Tibial nerve (tissue), 4 donors: ENCODE measurements at regions not wholly inside any gene's neighbourhood (a gene's known extent, or its start where the extent isn't known, plus 50 kb on each side); places are given as distances from the start of the nearest gene placed in this dataset.

Experiments used
- DNase-seq, 2 donors: peaks; one replicate each; pipeline ENCODE4 v3.0.0-alpha.2; 2019; ENCODE audit warnings: low spot score in 2 of 2
- H3K27ac ChIP-seq, 4 donors: fragments of 200-600 bp; sonication (generic) in 3 of 4; one replicate each; pipeline ENCODE4 v1.5.1; 2017 to 2019; ENCODE audit warnings: mild to moderate bottlenecking in 1 of 4
- H3K27me3 ChIP-seq, 2 donors: fragments of 200-600 bp; sonication (generic) in 1 of 2; one replicate each; pipeline versions ENCODE4 v1.5.1 to v1.6.0; 2017 to 2019
- H3K36me3 ChIP-seq, 3 donors: fragments of 200-600 bp; sonication (generic); one replicate each; pipeline ENCODE4 v1.5.1; 2018 to 2019
- H3K4me1 ChIP-seq, 4 donors: fragments of 200-600 bp; sonication (generic) in 3 of 4; one replicate each; pipeline ENCODE4 v1.5.1; 2017 to 2019
- H3K4me3 ChIP-seq, 4 donors: fragments of 200-600 bp; sonication (generic) in 3 of 4; one replicate each; pipeline ENCODE4 v1.5.1; 2017 to 2019; ENCODE audit warnings: mild to moderate bottlenecking in 1 of 4, moderate library complexity in 1 of 4
- H3K9me3 ChIP-seq, 4 donors: fragments of 200-600 bp; sonication (generic) in 3 of 4; one replicate each; pipeline ENCODE4 v1.5.1; 2017 to 2019
- EP300 ChIP-seq, 2 donors: sonication (generic); formaldehyde crosslinking; IDR thresholded peaks; one replicate each; pipeline ENCODE4 v1.6.1; 2017; ENCODE audit warnings: antibody characterized with exemption in 2 of 2, mild to moderate bottlenecking in 1 of 2
- POLR2A ChIP-seq, 2 donors: fragments of 450-650 bp; IDR thresholded peaks; one replicate each; pipeline ENCODE4 v1.6.1; 2017; ENCODE audit warnings: antibody characterized with exemption in 2 of 2, mild to moderate bottlenecking in 2 of 2, moderate library complexity in 2 of 2
- WGBS, 2 donors: methylation state at CpG; one replicate each; pipeline ENCODE4 v1.1.5; 2018; 5-methylcytosine and 5-hydroxymethylcytosine counted together
- TF ChIP-seq, protein P1 (sequence below), 5 experiments: fragments of 200-600 bp in 3 of 5; fragments of 450-650 bp in 2 of 5; sonication (generic) in 3 of 5; IDR thresholded peaks; one replicate each; pipeline ENCODE4 v1.5.1; 2016 to 2019; ENCODE audit warnings: antibody characterized with exemption in 5 of 5, mild to moderate bottlenecking in 3 of 5, moderate library complexity in 2 of 5

GRCh38 chr7:82562716-82563404 lies 119.3 kb upstream of the CACNA2D1 start:
- H3K9me3 ChIP-seq: no peaks in the 10 kb centered on the region
- H3K27me3 ChIP-seq: no peaks in the 10 kb centered on the region
- TF ChIP-seq EP300 (IDR thresholded peaks at IDR 0.05) (no peak), POLR2A (IDR thresholded peaks at IDR 0.05) (no peak)
- TF ChIP-seq, protein P1, sequence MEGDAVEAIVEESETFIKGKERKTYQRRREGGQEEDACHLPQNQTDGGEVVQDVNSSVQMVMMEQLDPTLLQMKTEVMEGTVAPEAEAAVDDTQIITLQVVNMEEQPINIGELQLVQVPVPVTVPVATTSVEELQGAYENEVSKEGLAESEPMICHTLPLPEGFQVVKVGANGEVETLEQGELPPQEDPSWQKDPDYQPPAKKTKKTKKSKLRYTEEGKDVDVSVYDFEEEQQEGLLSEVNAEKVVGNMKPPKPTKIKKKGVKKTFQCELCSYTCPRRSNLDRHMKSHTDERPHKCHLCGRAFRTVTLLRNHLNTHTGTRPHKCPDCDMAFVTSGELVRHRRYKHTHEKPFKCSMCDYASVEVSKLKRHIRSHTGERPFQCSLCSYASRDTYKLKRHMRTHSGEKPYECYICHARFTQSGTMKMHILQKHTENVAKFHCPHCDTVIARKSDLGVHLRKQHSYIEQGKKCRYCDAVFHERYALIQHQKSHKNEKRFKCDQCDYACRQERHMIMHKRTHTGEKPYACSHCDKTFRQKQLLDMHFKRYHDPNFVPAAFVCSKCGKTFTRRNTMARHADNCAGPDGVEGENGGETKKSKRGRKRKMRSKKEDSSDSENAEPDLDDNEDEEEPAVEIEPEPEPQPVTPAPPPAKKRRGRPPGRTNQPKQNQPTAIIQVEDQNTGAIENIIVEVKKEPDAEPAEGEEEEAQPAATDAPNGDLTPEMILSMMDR (IDR thresholded peaks at IDR 0.05): no peak
- H3K4me1 ChIP-seq: peaks cover 0 to 16% (median 0%) of the 10 kb centered on the region in 4 donors
- WGBS, 2 donors: 44 to 53% methylated on average over 2 of the region's 2 CpGs
- DNase-seq: no peak
- no peak overlapping the region for H3K4me3 ChIP-seq
- H3K36me3 ChIP-seq: no peaks in the 10 kb centered on the region
- H3K27ac ChIP-seq: no peak overlapping the region

GRCh38 chr7:82559193-82559805 lies 115.7 kb upstream of the CACNA2D1 start:
- DNase-seq: no peak
- peaks cover 0 to 13% (median 2%) of the 10 kb centered on the region in 4 donors for H3K9me3 ChIP-seq
- no peak for TF ChIP-seq POLR2A (IDR thresholded peaks at IDR 0.05)
- TF ChIP-seq, protein P1 (IDR thresholded peaks at IDR 0.05): no peak
- TF ChIP-seq EP300 (IDR thresholded peaks at IDR 0.05): no peak
- 29 to 33% methylated on average over 7 of the region's 7 CpGs for WGBS, 2 donors
- H3K36me3 ChIP-seq: no peaks in the 10 kb centered on the region
- H3K4me1 ChIP-seq: peaks cover 0 to 7% (median 0%) of the 10 kb centered on the region in 4 donors
- no peak overlapping the region for H3K27ac ChIP-seq
- no peaks in the 10 kb centered on the region for H3K27me3 ChIP-seq
- H3K4me3 ChIP-seq: no peak overlapping the region

DNA sequence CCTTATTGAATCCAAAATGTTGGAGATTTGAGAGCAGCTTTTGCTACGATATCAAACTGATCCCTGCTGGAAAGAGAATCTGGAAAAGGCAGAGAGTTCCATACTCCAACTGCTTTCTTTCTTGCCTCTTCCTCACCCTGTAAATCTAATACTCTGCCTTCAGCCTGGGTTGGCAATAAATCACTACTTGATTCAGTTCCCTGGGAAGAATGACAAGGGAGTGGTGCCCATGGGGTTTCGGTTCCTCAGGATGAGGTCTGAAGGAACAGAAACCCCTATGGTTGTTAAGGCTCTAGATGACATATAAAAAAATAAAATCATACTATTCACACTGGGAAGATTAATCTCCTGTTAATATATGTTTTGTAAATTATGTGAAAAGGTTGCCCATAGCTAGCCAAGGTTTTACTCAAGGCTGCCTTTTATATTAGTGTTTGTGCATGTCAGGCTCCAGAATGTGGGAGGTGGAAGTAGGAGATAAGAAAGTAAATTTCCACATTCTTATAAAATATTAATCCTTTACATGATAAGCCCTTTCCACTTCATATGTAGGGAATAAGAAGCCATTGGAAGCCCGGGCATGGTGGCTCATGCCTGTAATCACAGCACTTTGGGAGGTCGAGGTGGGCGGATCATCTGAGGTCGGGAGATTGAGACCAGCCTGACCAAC lies 106.2 kb upstream of the CACNA2D1 start:
- Histone ChIP-seq H3K27ac (no peak overlapping the region), H3K9me3 (peaks cover 0 to 10% (median under 1%) of the 10 kb centered on the region in 4 donors), H3K4me1 (no peaks in the 10 kb centered on the region), H3K27me3 (no peaks in the 10 kb centered on the region), H3K36me3 (no peaks in the 10 kb centered on the region), H3K4me3 (no peak overlapping the region)
- TF ChIP-seq, protein P1 (IDR thresholded peaks at IDR 0.05): no peak
- TF ChIP-seq POLR2A (IDR thresholded peaks at IDR 0.05) (no peak), EP300 (IDR thresholded peaks at IDR 0.05) (no peak)
- DNase-seq: no peak
- WGBS, 2 donors: 78 to 83% methylated on average over 6 of the region's 6 CpGs

- TF ChIP-seq POLR2A (IDR thresholded peaks at IDR 0.05): no peak
- TF ChIP-seq, protein P1 (IDR thresholded peaks at IDR 0.05): no peak
- no peak for TF ChIP-seq EP300 (IDR thresholded peaks at IDR 0.05)
- Histone ChIP-seq H3K27me3 (no peaks in the 10 kb centered on the region), H3K4me3 (no peak overlapping the region), H3K27ac (no peak overlapping the region), H3K9me3 (peaks cover 0 to 7% (median 0%) of the 10 kb centered on the region in 4 donors), H3K36me3 (no peaks in the 10 kb centered on the region), H3K4me1 (no peaks in the 10 kb centered on the region)
- 31 to 43% methylated on average over 3 of the region's 3 CpGs for WGBS, 2 donors
- DNase-seq: no peak
Observed at GRCh38 chr7:82548141-82548688, 104.6 kb upstream of the CACNA2D1 start.

GRCh38 chr7:82542665-82543064 lies 99.1 kb upstream of the CACNA2D1 start:
- 30 to 44% methylated on average over 2 of the region's 2 CpGs for WGBS, 2 donors
- no peaks in the 10 kb centered on the region for H3K4me1 ChIP-seq
- H3K36me3 ChIP-seq: no peaks in the 10 kb centered on the region
- H3K4me3 ChIP-seq: no peak overlapping the region
- no peak for DNase-seq
- H3K27ac ChIP-seq: no peak overlapping the region
- TF ChIP-seq EP300 (IDR thresholded peaks at IDR 0.05): no peak
- TF ChIP-seq, protein P1 (IDR thresholded peaks at IDR 0.05): no peak
- TF ChIP-seq POLR2A (IDR thresholded peaks at IDR 0.05): no peak
- H3K9me3 ChIP-seq: no peaks in the 10 kb centered on the region
- no peaks in the 10 kb centered on the region for H3K27me3 ChIP-seq
